Naive thymus-derived CD8-positive, alpha-beta T cell (primary cell): ENCODE measurements at regions not wholly inside any gene's neighbourhood (a gene's known extent, or its start where the extent isn't known, plus 50 kb on each side); places are given as distances from the start of the nearest gene placed in this dataset.
"Not testable (repeated sequence)": the region's sequence is repeated elsewhere in the genome, so short reads cannot be mapped to it uniquely, and the experiment has no call there.

Experiments
- ATAC-seq, 2 donors: fragments of 150-1000 bp; cut with Tn5 transposase in 1 of 2; sonication (Bioruptor Pico), chemical (Tn5 transposase) in 1 of 2; 1 replicate in 1 of 2; 2 replicates in 1 of 2; pipeline ENCODE4 v1.10.0; 2021; ENCODE audit warnings: mild to moderate bottlenecking in 2 of 2, moderate library complexity in 2 of 2
- POLR2A ChIA-PET: fragments of 350-600 bp; sonication (Branson Sonifier 250); formaldehyde crosslinking; loops from one replicate; lab custom pipeline; 2021; ENCODE audit warnings: antibody characterized with exemption; lab: Charles Lee
- DNase-seq, 10 donors: peaks; one replicate each; pipeline versions ENCODE4 v3.0.0 to v3.0.0-alpha.2; 2020 to 2022
- H3K27ac Mint-ChIP-seq, 10 donors: one replicate each; pipeline ENCODE4 v1.8.0; 2020 to 2022; ENCODE audit warnings: mild to moderate bottlenecking in 10 of 10, mixed read lengths in 10 of 10, moderate library complexity in 4 of 10, inconsistent platforms in 1 of 10
- H3K27me3 Mint-ChIP-seq, 5 donors: one replicate each; pipeline ENCODE4 v1.8.0; 2021 to 2022; ENCODE audit warnings: mixed read lengths in 5 of 5
- H3K36me3 Mint-ChIP-seq, 3 donors: one replicate each; pipeline ENCODE4 v1.8.0; 2020 to 2022; ENCODE audit warnings: mixed read lengths in 3 of 3, mild to moderate bottlenecking in 2 of 3, inconsistent platforms in 1 of 3
- H3K4me1 Mint-ChIP-seq, 4 donors: one replicate each; pipeline ENCODE4 v1.8.0; 2021 to 2022; ENCODE audit warnings: mixed read lengths in 4 of 4
- H3K4me3 Mint-ChIP-seq, 10 donors: one replicate each; pipeline ENCODE4 v1.8.0; 2020 to 2022; ENCODE audit warnings: mild to moderate bottlenecking in 10 of 10, mixed read lengths in 10 of 10, moderate library complexity in 6 of 10, inconsistent platforms in 1 of 10
- H3K9me3 Mint-ChIP-seq, 9 donors: one replicate each; pipeline ENCODE4 v1.8.0; 2020 to 2022; ENCODE audit warnings: mixed read lengths in 9 of 9, mild to moderate bottlenecking in 3 of 9, inconsistent platforms in 1 of 9, moderate library complexity in 1 of 9

GRCh38 chr5:17732351-17732923 is 98.2 kb downstream of the TAF11L14 start:
- no peak overlapping the region for H3K4me3 Mint-ChIP-seq
- no peaks in the 10 kb centered on the region for H3K36me3 Mint-ChIP-seq
- no peak for ATAC-seq
- POLR2A ChIA-PET, result no interaction called here
- no peaks in the 10 kb centered on the region for H3K27me3 Mint-ChIP-seq
- DNase-seq, result no peak
- no peaks in the 10 kb centered on the region for H3K4me1 Mint-ChIP-seq
- H3K27ac Mint-ChIP-seq, result no peak overlapping the region
- peaks cover 0 to 17% (median 10%) of the 10 kb centered on the region in 9 donors for H3K9me3 Mint-ChIP-seq

GRCh38 chr5:17734011-17734410 is 99.8 kb downstream of the TAF11L14 start:
- POLR2A ChIA-PET, result no interaction called here
- peak overlapping the region in 1 of 10 donors; percentile 14 for H3K27ac Mint-ChIP-seq
- no peaks in the 10 kb centered on the region for H3K36me3 Mint-ChIP-seq
- no peaks in the 10 kb centered on the region for H3K27me3 Mint-ChIP-seq
- no peak overlapping the region for H3K4me3 Mint-ChIP-seq
- no peaks in the 10 kb centered on the region for H3K4me1 Mint-ChIP-seq
- H3K9me3 Mint-ChIP-seq, result peaks cover 0 to 21% (median 12%) of the 10 kb centered on the region in 9 donors
- no peak for ATAC-seq
- DNase-seq, result no peak

GRCh38 chr5:17735761-17736160 is 101.5 kb downstream of the TAF11L14 start:
- no peak for ATAC-seq
- Mint-ChIP-seq H3K27me3 (no peaks in the 10 kb centered on the region), H3K9me3 (peaks cover 0 to 29% (median 11%) of the 10 kb centered on the region in 9 donors), H3K4me3 (no peak overlapping the region), H3K4me1 (no peaks in the 10 kb centered on the region), H3K27ac (no peak overlapping the region), H3K36me3 (no peaks in the 10 kb centered on the region)
- POLR2A ChIA-PET, result no interaction called here
- no peak for DNase-seq

GRCh38 chr5:17737092-17737491 is 102.8 kb downstream of the TAF11L14 start:
- POLR2A ChIA-PET, result no interaction called here
- no peak overlapping the region for H3K27ac Mint-ChIP-seq
- H3K9me3 Mint-ChIP-seq, result peaks cover 0 to 37% (median 13%) of the 10 kb centered on the region in 9 donors
- no peak for ATAC-seq
- no peak overlapping the region for H3K4me3 Mint-ChIP-seq
- H3K27me3 Mint-ChIP-seq, result no peaks in the 10 kb centered on the region
- no peaks in the 10 kb centered on the region for H3K4me1 Mint-ChIP-seq
- no peaks in the 10 kb centered on the region for H3K36me3 Mint-ChIP-seq
- no peak for DNase-seq

GRCh38 chr5:17738446-17738845 is 104.2 kb downstream of the TAF11L14 start:
- ATAC-seq (no peak), DNase-seq (no peak)
- Mint-ChIP-seq H3K4me1 (no peaks in the 10 kb centered on the region), H3K36me3 (no peaks in the 10 kb centered on the region), H3K9me3 (peaks cover 0 to 39% (median 13%) of the 10 kb centered on the region in 9 donors), H3K27me3 (no peaks in the 10 kb centered on the region), H3K4me3 (no peak overlapping the region), H3K27ac (no peak overlapping the region)
- POLR2A ChIA-PET, result no interaction called here

GRCh38 chr5:17743580-17744435 is 109.5 kb downstream of the TAF11L14 start:
- Mint-ChIP-seq H3K4me1 (peaks cover 0 to 2% (median 0%) of the 10 kb centered on the region in 4 donors), H3K9me3 (peaks cover 0 to 19% (median 10%) of the 10 kb centered on the region in 9 donors), H3K36me3 (no peaks in the 10 kb centered on the region), H3K27ac (no peak overlapping the region), H3K27me3 (no peaks in the 10 kb centered on the region), H3K4me3 (no peak overlapping the region)
- POLR2A ChIA-PET, result no interaction called here
- ATAC-seq (no peak), DNase-seq (no peak)

GRCh38 chr5:17748201-17748600 is 113.9 kb downstream of the TAF11L14 start:
- no peaks in the 10 kb centered on the region for H3K36me3 Mint-ChIP-seq
- H3K27ac Mint-ChIP-seq, result no peak overlapping the region
- peaks cover 0 to 11% (median 6%) of the 10 kb centered on the region in 9 donors for H3K9me3 Mint-ChIP-seq
- no peak for ATAC-seq
- H3K4me1 Mint-ChIP-seq, result peaks cover 0 to 2% (median 0%) of the 10 kb centered on the region in 4 donors
- H3K27me3 Mint-ChIP-seq, result no peaks in the 10 kb centered on the region
- no peak for DNase-seq
- POLR2A ChIA-PET, result no interaction called here
- H3K4me3 Mint-ChIP-seq, result no peak overlapping the region

GRCh38 chr5:17748941-17749340 is 114.7 kb downstream of the TAF11L14 start:
- peaks cover 0 to 2% (median 0%) of the 10 kb centered on the region in 4 donors for H3K4me1 Mint-ChIP-seq
- no peaks in the 10 kb centered on the region for H3K27me3 Mint-ChIP-seq
- no peak overlapping the region for H3K4me3 Mint-ChIP-seq
- H3K9me3 Mint-ChIP-seq, result peaks cover 0 to 10% (median 5%) of the 10 kb centered on the region in 9 donors
- POLR2A ChIA-PET, result no interaction called here
- no peak for ATAC-seq
- DNase-seq, result no peak
- H3K36me3 Mint-ChIP-seq, result no peaks in the 10 kb centered on the region
- H3K27ac Mint-ChIP-seq, result no peak overlapping the region

GRCh38 chr5:17755406-17755805 is 121.1 kb downstream of the TAF11L14 start:
- POLR2A ChIA-PET, DNase-seq, H3K4me3 Mint-ChIP-seq, ATAC-seq, H3K27me3 Mint-ChIP-seq, H3K4me1 Mint-ChIP-seq, H3K27ac Mint-ChIP-seq, H3K36me3 Mint-ChIP-seq: not testable (repeated sequence)
- H3K9me3 Mint-ChIP-seq, result peaks cover 2 to 17% (median 11%) of the 10 kb centered on the region in 9 donors

GRCh38 chr5:17761326-17761725 is 127.1 kb downstream of the TAF11L14 start:
- POLR2A ChIA-PET, result no interaction called here
- no peaks in the 10 kb centered on the region for H3K36me3 Mint-ChIP-seq

GRCh38 chr5:17763301-17763700 is 129.0 kb downstream of the TAF11L14 start:
- H3K36me3 Mint-ChIP-seq, result no peaks in the 10 kb centered on the region
- no peak overlapping the region for H3K27ac Mint-ChIP-seq
- ATAC-seq (no peak), DNase-seq (no peak)
- H3K9me3 Mint-ChIP-seq, result peaks cover 3 to 39% (median 13%) of the 10 kb centered on the region in 9 donors
- H3K4me3 Mint-ChIP-seq, result no peak overlapping the region
- POLR2A ChIA-PET, result no interaction called here
- no peaks in the 10 kb centered on the region for H3K4me1 Mint-ChIP-seq
- no peaks in the 10 kb centered on the region for H3K27me3 Mint-ChIP-seq

More at GRCh38 chr5:17761326-17761725, 127.1 kb downstream of the TAF11L14 start:
- no peak overlapping the region for H3K4me3 Mint-ChIP-seq
- DNase-seq, result no peak
- ATAC-seq, result no peak
- no peaks in the 10 kb centered on the region for H3K27me3 Mint-ChIP-seq
- H3K4me1 Mint-ChIP-seq, result no peaks in the 10 kb centered on the region
- peaks cover 3 to 28% (median 14%) of the 10 kb centered on the region in 9 donors for H3K9me3 Mint-ChIP-seq
- H3K27ac Mint-ChIP-seq, result no peak overlapping the region

GRCh38 chr5:17766031-17766430 is 131.8 kb downstream of the TAF11L14 start:
- no peaks in the 10 kb centered on the region for H3K36me3 Mint-ChIP-seq
- ATAC-seq, result no peak

GRCh38 chr5:17769277-17769676 is 135.0 kb downstream of the TAF11L14 start:
- DNase-seq, result no peak
- Mint-ChIP-seq H3K27me3 (no peaks in the 10 kb centered on the region), H3K27ac (no peak overlapping the region), H3K4me3 (no peak overlapping the region), H3K36me3 (no peaks in the 10 kb centered on the region), H3K9me3 (peaks cover 2 to 23% (median 11%) of the 10 kb centered on the region in 9 donors), H3K4me1 (no peaks in the 10 kb centered on the region)
- ATAC-seq, result no peak
- POLR2A ChIA-PET, result no interaction called here

More at GRCh38 chr5:17766031-17766430, 131.8 kb downstream of the TAF11L14 start:
- H3K27ac Mint-ChIP-seq, result no peak overlapping the region
- POLR2A ChIA-PET, result no interaction called here
- no peaks in the 10 kb centered on the region for H3K27me3 Mint-ChIP-seq
- H3K4me3 Mint-ChIP-seq, result no peak overlapping the region
- DNase-seq, result no peak
- H3K9me3 Mint-ChIP-seq, result peaks cover 0 to 23% (median 11%) of the 10 kb centered on the region in 9 donors
- H3K4me1 Mint-ChIP-seq, result no peaks in the 10 kb centered on the region
